GM12864 (cell line): ENCODE measurements at regions not wholly inside any gene's neighbourhood (a gene's known extent, or its start where the extent isn't known, plus 50 kb on each side); places are given as distances from the start of the nearest gene placed in this dataset.
"Not testable (repeated sequence)": the region's sequence is repeated elsewhere in the genome, so short reads cannot be mapped to it uniquely, and the experiment has no call there.

ENCODE experiments used
- DNase-seq: peaks from one replicate; pipeline ENCODE4 v3.0.0-alpha.2; 2011; ENCODE audit warnings: low read depth
- H3K4me3 ChIP-seq: 2 replicates; pipeline ENCODE4 v1.5.1; 2011; ENCODE audit warnings: mild to moderate bottlenecking, low read depth, low read length, control low read depth
- CTCF ChIP-seq: IDR thresholded peaks from 2 replicates; pipeline ENCODE4 v1.5.1; 2011; ENCODE audit warnings: low read depth, mild to moderate bottlenecking, moderate library complexity, low read length, control low read depth, inconsistent platforms; ENCODE audit errors: missing control alignments

- no peak for TF ChIP-seq CTCF
- no peak for DNase-seq
- H3K4me3 ChIP-seq = no peak overlapping the region
Observed at GRCh38 chr3:27800261-27800660, 78.1 kb upstream of the EOMES start.

GRCh38 chr3:27802425-27802824 is 80.3 kb upstream of the EOMES start:
- TF ChIP-seq CTCF = no peak
- H3K4me3 ChIP-seq = no peak overlapping the region
- no peak for DNase-seq

- H3K4me3 ChIP-seq = no peak overlapping the region
- TF ChIP-seq CTCF = no peak
- no peak for DNase-seq
Observed at GRCh38 chr3:27802849-27803248, 80.7 kb upstream of the EOMES start.

- H3K4me3 ChIP-seq = no peak overlapping the region
- no peak for DNase-seq
- TF ChIP-seq CTCF = no peak
Observed at GRCh38 chr3:27805282-27805681, 83.2 kb upstream of the EOMES start.

- H3K4me3 ChIP-seq = no peak overlapping the region
Observed at GRCh38 chr3:27813255-27813654, 91.1 kb upstream of the EOMES start.

GRCh38 chr3:27821609-27822008 is 99.5 kb upstream of the EOMES start:
- not testable (repeated sequence) for DNase-seq, H3K4me3 ChIP-seq

More at GRCh38 chr3:27813255-27813654, 91.1 kb upstream of the EOMES start:
- DNase-seq = no peak
- TF ChIP-seq CTCF = no peak

GRCh38 chr3:27824312-27825200 is 102.4 kb upstream of the EOMES start:
- no peak for TF ChIP-seq CTCF
- H3K4me3 ChIP-seq = no peak overlapping the region
- DNase-seq = no peak
